PC-9 (cell line): ENCODE measurements at regions not wholly inside any gene's neighbourhood (a gene's known extent, or its start where the extent isn't known, plus 50 kb on each side); places are given as distances from the start of the nearest gene placed in this dataset.

Source experiments
- EZH2 ChIP-seq: fragments of 200-600 bp; sonication (generic); IDR thresholded peaks from 2 replicates; pipeline ENCODE4 v1.8.0; 2017; ENCODE audit warnings: antibody characterized with exemption, low read depth
- TF ChIP-seq, protein P1 (sequence below): fragments of 200-600 bp; sonication (generic); conservative IDR thresholded peaks from 2 replicates; pipeline ENCODE4 v1.6.1; 2017; ENCODE audit warnings: mixed run types, antibody characterized with exemption, mild to moderate bottlenecking, moderate library complexity

DNA sequence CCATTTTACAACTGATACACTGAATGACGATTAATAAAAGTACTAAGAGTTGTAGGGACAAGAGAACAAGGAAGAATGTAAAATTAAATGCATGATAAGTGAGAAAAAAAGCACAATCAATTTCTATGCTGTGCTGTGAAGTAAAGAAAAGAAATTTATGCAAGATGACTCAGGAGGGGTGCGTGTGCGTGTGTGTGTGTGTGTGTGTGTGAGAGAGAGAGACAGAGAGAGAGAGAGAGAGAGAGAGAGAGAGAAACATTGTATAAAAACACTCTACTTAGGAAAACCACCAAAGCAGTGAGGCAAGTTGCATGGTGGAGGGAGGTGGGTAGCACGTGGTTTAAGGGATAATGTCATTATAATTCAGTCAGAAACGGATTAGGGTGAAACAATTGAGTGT, 580.8 kb upstream of the ALCAM start:
- TF ChIP-seq, protein P1, sequence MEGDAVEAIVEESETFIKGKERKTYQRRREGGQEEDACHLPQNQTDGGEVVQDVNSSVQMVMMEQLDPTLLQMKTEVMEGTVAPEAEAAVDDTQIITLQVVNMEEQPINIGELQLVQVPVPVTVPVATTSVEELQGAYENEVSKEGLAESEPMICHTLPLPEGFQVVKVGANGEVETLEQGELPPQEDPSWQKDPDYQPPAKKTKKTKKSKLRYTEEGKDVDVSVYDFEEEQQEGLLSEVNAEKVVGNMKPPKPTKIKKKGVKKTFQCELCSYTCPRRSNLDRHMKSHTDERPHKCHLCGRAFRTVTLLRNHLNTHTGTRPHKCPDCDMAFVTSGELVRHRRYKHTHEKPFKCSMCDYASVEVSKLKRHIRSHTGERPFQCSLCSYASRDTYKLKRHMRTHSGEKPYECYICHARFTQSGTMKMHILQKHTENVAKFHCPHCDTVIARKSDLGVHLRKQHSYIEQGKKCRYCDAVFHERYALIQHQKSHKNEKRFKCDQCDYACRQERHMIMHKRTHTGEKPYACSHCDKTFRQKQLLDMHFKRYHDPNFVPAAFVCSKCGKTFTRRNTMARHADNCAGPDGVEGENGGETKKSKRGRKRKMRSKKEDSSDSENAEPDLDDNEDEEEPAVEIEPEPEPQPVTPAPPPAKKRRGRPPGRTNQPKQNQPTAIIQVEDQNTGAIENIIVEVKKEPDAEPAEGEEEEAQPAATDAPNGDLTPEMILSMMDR: no peak
- TF ChIP-seq EZH2: no peak
